DMS79 (cell line): ENCODE measurements at regions not wholly inside any gene's neighbourhood (a gene's known extent, or its start where the extent isn't known, plus 50 kb on each side); places are given as distances from the start of the nearest gene placed in this dataset.
"Not testable (repeated sequence)": the region's sequence is repeated elsewhere in the genome, so short reads cannot be mapped to it uniquely, and the experiment has no call there.

Experiments used
- DNase-seq: peaks from one replicate; lab custom pipeline; 2025; lab: John Stamatoyannopoulos, UW

DNA sequence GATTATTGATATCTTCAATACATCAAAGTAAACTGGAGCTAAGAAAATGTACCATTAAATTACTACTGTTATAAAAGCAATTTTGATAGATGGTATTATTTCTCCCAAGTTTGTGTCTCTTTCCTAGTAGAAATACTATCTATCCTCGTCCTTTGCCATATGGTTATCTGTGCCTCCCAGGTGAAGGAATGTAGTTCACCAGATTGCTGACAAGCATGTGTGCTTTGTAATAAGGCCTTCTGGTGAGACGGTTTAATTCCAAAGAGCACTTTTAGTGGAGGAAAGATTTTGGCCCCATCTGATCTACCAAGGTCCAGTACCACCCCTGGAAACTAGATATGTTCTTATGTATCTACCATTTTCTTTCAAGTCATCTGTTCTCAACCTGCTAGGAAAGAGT, 243.6 kb downstream of the DLEU7 start:
- DNase-seq = no peak

DNA sequence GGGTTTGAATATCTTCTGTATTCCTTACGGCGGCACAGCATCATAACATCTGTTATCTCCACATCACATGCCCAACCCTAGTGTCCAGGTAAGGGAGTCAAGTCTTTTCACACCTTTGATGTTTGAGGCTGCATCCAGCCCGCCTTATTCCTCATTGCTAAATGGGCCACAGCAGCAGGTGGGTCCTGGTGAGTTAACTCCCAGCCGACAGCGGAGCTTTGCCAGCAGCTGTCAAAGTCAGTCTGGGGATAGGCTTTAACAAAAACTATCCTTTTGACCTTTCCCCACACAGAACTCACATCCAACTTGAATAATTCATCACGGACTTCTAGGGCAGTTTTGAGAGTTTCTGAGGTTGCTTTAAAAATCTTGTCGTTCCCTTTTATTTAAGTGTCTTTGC, 235.1 kb downstream of the DLEU7 start:
- no peak for DNase-seq

DNA sequence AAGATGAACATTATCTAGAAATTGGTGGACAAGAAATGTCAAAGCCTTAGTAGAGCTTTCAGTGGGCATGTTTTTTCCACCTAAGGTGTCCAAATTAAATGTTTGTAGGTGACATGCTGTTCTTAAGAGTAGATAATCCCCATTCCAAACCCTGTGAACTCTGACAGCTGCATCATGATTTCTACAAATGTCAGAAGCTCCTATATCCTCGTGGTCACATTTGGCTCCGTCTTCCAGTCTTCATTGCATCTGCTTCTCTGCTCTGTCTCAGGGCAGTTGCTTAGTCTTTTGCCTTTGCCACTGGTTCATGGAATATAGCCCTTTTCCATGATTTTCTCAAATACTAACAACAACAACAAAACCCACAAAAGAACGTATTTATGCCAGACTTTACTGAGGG, 234.5 kb downstream of the DLEU7 start:
- no peak for DNase-seq

DNA sequence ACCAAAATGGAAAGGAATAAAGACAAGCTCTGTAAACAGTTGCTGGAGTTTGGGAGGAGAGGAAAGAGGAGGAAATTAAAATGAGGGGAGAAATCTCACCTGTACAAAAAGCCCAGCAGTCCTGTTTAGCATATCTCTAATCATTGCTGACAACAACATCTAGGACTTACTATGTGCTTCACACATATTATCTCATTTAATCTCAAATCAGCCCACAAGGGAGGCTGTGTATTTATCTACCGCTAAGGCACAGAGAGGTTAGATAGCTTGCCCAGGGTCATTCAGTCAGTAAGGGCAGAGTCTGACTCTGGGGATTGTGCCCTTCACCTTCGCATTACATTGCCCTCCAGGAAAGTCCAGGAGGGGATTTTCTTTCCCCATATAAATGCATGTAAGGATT, 233.3 kb downstream of the DLEU7 start:
- no peak for DNase-seq

DNA sequence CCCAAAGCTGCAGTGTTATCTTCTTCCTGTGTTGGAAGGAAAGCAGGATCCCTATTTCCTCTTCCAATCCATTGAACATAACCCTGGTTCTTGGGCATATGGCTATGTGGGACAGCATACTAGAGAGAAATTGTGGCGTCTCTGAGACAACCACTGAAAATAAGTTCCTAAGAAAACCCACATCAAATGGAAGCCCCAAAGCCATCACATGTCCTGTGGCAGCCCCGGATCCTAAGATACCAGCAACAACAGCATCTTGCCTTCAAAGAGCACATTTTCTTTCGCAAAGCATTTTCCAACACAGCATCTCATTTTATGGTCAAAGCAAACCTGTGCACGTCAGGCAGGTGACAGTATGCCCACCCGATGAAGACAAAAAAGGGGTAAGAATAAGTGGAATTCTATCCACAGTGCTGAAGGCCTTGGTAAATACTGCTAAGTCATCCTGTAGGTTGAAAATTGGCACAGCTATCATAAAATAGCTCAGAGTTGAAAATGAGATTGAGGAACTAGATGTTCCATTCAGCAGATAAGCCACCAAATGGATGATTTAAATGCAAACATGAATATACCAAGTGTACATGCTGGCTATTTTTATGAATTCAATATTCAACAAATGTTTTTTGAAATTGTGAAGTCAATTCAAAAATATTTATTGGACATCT, 232.2 kb downstream of the DLEU7 start:
- no peak for DNase-seq

DNA sequence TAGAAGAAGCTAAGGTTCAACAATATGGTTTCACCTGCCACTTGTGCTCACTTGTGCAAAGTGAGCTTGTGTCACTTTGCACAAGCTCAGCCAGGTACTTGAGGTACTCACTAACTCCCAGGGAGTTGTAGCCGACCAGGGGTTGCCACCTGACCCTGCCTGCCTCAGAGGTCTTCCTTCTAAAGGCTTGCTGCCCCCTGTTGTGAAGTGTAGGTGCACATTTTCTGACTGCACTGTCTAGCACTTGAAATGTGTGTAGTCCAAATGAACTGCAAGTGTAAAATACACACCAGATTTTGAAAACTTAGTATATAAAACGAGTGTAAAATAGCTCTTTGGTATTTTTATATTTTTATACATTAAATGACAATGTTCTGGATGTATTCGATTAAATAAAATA, 230.8 kb downstream of the DLEU7 start:
- DNase-seq = no peak

DNA sequence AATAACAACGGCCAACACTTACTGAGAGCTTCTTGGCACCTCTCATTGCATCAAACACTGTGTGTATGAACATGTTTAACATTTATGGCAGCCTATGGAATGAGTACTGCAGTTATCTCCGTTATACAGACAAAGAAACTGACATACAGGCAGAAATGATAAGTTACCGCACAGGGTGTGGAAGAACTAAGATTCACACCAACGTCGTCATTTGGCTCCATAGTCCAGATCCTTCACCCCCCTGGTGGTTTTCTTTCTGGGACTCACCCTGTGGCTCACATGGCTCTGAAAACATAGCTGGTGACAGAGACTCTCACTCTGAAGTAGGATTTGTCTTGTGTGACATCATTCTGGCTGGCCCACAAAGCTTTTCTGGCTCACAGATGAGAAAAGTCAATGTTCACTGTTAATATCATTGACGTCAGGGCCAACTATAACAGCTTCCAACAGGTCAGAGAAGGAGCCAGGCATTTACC, 230.1 kb downstream of the DLEU7 start:
- DNase-seq = no peak

DNA sequence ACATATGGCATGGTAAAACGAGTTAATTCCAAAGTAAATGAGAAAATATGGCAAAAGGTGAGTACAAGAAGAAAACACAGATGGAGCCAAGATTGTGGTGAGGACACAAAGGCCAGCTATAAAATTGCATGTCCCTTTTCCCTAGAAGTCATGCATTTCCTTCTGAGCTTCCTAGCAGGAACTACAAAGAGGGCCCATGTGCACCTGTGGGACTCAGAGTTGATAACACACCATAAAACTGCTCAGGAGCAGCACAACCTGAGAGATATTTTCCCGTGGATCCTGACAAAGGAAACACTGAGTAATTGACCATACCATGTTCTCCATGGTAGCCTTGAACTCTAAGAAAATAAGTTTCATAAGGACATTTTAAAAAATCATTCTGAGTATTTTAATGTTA, 228.3 kb downstream of the DLEU7 start:
- DNase-seq = no peak

DNA sequence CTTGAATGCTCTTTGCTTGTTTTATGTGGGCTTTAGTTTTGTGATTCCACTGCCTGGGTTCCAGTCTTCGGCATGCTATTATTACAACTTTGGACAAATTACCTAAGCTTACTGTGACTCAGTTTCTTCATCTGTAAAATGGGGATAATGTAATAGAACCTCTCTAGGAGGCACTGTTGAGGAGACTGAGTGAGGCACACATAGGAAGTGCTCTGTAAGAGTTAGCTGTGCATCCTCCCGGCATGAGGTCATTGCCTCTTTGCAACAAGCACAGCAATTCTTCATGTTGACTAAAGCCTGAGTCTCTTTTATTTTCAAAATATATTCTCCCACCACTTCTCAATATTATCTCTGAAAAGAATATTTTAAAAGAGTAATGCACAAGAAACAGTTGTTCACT, 227.4 kb downstream of the DLEU7 start:
- DNase-seq = no peak

DNA sequence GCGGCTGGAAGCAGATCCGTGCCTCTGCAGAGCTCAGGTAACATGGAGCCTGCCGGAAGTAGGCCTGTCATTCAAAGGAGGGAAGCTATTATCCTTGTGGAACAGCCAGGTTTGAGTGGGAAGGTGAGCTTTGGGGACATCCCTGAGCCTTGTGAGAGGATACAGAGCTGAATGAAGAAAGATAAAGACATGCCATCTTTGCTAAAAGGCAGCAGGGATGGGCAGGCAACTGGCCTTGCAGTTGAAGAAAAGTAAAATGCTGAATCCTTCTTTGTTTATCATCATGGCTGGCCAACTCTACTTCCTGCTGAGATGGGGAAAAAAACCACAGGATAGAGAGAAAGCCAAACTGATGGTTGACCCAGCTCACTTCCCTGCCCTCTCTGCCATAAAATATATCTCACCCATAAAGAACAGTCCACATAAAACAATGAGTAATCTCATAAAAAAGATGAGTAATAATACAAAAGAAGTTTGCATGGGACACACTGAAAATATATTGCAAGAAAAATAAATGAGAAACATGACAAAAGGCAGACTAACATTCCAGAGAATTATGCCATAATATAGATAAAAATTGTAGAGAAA, 226.3 kb downstream of the DLEU7 start:
- DNase-seq = no peak

DNA sequence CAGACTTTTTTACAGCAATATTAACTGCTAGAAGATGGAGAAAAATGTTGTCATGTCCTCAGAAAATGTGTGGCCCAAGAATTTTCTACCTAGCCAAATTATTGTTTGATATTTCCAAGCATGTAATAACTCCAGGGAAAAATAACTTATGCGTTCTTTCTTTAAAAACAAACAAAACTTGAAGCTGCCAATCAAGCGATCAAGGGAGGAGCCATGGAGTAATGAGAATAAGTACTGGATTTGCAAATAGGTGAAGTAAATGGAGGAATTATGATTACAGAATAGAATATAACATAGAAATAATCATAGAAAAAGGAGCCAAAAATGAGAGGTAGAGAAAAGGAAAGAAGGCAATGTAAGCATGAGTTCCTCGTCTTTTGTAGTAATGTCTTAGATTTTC, 225.3 kb downstream of the DLEU7 start:
- DNase-seq = no peak

DNA sequence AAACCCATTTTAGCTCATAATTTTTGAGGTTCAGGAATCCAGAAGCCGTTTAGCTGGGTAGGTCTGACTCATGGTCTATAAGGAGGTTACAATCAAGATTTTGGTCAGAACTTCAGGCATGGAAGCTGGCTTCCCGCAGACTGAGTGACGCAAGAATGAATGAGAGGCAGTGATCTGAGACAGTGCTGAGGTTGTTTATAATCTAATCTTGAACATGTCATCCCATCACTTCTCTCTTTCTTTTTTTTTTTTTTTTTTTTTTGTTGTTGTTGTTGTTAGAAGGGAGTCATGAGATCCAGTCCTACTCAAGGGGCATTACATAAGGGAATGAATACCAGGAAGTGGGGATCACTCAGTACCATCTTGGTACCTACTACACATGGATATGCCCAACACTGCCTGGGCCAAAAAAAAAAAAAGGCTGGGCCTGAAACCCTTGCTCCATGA, 217.4 kb downstream of the DLEU7 start:
- DNase-seq = no peak

DNA sequence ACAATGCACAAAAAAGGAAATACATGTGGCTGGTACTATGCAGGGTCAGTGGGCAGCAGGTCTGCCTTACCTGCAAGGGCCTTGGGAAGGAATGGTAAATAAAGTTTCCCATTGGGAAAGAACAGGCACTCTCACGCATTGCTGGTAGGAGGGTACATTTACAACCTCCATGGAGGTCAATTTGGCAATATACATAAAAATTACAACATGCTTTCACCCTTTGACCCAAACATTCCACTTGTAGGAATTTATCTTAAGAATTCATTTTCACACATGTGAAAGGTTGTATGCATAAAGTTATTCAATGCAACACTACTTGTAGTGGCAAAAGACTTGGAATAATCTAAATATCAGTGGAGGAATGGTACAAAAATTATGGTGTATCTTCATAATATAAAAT, 216.4 kb downstream of the DLEU7 start:
- no peak for DNase-seq

DNA sequence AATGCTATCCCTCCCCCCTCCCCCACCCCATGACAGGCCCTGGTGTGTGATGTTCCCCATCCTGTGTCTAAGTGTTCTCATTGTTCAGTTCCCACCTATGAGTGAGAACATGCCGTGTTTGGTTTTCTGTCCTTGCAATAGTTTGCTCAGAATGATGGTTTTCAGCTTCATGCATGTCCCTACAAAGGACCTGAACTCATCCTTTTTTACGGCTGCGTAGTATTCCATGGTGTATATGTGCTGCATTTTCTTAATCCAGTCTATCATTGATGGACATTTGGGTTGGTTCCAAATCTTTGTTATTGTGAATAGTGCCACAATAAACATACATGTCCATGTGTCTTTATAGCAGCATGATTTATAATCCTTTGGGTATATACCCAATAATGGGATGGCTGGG, 215.0 kb downstream of the DLEU7 start:
- DNase-seq = not testable (repeated sequence)

DNA sequence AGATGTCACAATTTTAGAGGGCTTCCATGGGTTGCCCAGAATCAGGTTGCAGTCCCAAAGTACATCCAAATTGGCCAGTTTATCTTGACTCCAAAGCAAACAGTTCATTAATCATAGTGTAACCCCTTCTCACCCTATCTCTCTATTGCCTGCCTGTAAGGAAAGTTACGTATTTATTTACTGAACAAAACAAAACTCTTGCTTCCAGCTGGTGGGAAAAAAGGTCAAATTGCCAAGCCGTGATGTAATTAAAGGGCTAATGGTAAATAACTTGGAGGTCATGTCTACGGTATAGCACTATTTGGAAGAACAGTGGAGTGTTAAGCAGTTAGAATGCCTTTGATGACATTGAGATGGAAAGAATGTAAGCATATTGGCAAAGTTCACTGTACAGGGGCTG, 214.0 kb downstream of the DLEU7 start:
- DNase-seq = no peak

DNA sequence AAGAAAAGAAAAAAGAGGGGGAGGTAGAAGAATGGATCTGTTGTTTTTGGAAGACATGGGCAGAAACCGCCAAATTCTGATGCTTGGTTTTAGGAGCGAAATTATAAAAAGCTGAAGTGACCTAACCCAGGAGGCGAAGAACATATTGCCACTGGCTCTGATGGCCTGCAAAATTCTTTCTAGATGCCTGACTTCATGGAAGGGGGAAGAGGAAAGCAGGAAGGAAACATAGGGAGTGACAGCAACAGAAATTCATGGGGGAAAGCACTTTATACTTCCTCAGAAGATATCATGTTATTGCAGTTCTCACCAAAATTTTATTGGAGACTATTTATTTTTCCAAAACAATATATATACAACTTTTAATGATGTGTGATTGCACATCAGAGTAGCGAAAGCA, 213.5 kb downstream of the DLEU7 start:
- no peak for DNase-seq

DNA sequence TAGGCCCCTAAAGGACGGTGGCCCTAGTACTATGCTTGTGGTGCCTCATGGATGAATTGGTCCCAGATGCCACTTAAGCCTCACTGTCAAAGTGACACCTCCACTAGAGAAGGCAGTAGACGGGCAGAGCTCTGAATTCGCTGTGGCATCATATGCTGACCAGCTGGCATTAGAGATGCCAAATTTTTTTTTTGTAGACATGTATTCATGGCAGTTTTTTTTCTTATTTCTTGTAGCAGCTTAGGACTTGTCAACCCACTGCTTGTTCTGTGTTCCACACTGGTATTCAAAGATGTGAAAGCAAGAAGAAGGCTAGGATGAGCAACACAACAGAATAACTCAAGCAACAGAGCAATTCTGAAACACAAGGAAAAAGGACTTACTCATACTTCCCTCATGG, 212.5 kb downstream of the DLEU7 start:
- no peak for DNase-seq

DNA sequence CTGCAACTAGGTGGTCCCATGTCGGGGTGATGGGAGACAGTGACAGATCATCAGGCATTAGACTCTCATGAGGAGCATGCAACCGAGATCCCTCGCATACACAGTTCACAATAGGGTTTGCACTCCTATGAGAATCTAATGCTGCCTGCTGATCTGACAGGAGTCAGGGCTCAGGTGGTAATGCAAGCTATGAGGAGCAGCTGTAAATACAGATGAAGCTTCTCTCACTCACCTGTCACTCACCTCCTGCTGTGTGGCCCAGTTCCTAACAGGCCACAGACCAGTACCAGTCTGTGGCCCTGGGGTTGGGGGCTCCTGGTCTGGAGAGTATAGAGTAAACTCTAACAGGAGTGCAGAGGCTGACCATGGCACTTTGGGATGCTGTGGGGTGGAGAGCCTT, 209.2 kb downstream of the DLEU7 start:
- no peak for DNase-seq

DNA sequence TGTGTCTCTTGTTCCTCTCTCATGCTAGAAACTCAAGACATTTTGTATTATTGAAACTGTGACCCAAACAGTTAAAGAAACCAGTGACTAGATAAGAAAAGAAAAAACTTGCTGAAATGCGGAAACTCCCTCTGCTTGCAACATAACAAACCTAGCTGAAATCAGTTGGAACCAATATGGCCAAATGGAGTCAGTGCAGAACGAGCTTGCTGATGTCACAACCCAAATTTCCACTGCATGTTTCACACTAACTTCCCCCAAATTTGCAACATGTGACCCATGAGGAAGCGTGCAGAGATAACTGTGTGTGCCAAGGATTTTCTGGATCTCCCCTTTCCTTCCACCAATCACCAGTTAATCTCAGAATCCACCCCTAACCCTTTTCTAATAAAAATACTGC, 208.0 kb downstream of the DLEU7 start:
- no peak for DNase-seq

DNA sequence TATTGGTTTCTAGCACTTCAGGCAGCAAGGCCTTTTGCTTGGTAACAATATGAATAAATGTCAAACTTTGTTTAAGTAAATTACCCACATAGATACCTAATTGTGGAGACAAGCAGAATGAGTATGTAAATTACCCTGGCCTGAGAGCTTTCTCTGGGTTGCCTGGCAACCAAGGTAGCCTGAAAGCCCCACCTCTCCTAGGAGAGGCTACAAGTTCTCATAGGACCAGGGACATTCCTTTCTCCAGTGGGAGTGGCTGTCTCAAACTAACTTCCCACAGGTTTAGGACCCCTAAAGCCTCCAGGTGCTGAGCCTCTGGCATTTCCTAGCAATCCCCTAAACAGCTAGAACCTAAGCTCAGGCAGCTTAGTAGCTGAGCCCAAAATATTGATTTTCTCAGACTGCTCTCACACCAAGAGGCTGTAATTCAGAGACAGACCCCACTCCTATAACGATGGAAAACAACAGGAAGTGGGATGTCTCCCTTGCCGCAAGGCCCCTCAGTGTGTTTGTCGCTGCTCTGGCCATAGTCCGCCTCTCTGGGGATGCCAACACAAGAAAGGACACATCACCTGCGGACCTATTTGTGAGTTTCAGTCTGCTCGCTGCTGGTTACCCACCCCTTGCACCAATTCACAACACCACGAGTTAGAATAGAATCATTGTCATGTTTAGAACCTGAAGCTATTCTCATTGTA, 207.3 kb downstream of the DLEU7 start:
- DNase-seq = no peak

DNA sequence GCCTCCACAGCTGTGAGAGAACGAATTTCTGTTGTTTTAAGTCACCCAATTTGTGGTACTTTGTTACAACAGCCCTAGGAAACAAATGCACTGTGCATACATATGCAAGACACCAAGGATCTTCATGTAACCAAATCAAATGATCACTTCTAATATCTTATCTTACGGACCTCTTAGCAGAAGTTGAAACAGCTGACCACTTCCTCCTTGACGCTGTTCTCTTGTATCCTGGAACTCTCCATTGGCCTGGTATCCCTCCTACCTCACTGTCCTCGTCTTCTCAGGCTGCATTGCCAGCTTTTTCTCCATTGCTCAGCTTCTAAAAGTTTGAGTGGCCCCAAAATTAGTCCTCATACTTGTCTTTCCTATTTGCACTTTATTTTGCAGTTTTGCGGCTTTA, 200.4 kb downstream of the DLEU7 start:
- DNase-seq = no peak

DNA sequence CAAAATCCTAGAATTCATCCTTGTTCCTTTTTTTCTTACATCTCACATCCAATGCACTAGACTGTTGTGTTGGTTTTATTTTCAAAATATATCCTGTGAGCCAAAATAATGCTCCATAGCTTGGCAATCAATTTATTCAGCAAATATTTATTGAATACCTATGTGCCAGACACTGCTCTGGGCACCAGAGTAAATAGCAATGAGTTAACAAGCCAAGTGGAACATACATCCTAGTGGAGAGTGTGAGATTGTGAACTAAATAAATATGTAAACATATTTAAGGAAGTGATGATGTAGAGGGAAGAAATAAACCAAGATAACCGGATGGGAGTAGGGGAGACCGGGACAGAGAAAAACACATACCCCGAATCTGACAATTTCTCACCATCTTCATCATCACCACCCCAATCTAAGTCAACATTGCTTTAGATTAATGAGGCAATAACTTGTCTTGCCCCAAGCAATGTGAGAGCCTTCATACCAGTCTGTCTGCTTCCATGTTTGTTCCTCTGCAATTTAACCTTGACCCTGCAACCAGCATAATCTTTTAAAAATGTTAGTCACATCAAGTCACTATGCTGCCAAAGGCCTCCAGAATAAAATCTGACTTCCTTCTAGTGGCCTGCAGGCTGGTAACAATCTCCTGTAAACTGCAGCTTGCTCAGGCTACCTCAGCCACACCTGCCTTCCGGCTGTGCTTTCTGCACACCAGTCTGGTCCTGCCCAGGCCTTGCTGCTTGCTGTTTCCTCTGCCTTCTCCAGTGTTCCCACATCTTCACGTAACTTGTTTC, 199.2 kb downstream of the DLEU7 start:
- no peak for DNase-seq

DNA sequence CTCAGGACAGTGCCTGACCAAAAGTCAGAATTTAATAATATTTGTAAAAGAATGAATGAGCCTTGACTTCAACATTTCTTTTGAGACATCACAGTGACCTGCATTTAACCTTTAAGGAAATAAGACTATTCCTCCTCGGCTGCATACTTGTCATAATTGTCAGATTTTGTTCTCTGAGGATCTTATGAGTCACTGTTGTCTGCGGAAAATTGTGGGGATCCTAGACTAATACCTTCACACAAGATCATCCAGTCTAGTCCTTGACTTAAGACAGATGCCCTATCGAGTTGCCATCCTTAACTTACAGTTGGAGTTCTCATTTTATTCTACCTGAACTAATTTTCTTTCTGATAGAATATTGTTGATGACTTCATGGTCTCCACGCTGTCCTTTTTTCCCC, 198.4 kb downstream of the DLEU7 start:
- no peak for DNase-seq
